ENCODE measurements at regions not wholly inside any gene's neighbourhood (a gene's known extent, or its start where the extent isn't known, plus 50 kb on each side); places are given as distances from the start of the nearest gene placed in this dataset.

- DNase-seq = no peak
Measured at GRCh38 chr13:59587971-59588716, 575.6 kb downstream of the DIAPH3 start.

GRCh38 chr13:59588717-59589067 lies 575.0 kb downstream of the DIAPH3 start:
- no peak for DNase-seq

GRCh38 chr13:59601993-59602392 lies 561.7 kb downstream of the DIAPH3 start:
- DNase-seq = no peak

- no peak for DNase-seq
Measured at GRCh38 chr13:59603646-59604045, 560.1 kb downstream of the DIAPH3 start.

DNA sequence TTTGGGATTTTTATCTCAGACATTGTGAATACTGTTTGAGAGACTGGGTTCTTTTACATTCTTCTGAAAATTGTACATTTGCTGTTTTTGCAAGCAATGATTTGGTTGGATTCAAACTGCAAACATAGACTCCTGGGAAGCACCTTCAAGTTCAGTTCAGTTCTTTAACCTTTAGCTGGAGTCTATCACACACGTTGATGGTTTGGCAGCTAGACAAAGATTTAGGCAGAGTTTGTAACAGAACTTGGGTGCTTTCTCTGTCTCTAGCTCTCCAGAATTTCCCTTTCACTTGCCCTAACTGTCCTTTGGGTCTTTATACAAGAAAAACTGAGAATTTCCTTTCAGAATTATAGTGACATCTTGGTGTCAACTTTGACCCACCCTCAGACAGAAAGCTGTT lies 556.6 kb downstream of the DIAPH3 start:
- DNase-seq = no peak

- no peak for DNase-seq
Measured at GRCh38 chr13:59607780-59608233, 555.9 kb downstream of the DIAPH3 start.

- no peak for DNase-seq
Measured at GRCh38 chr13:59609421-59609820, 554.3 kb downstream of the DIAPH3 start.
